HepG2 (cell line): ENCODE measurements at regions not wholly inside any gene's neighbourhood (a gene's known extent, or its start where the extent isn't known, plus 50 kb on each side); places are given as distances from the start of the nearest gene placed in this dataset.

Experiments
- ATAC-seq: fragments of 200-7000 bp; cut with Tn5 transposase; 3 replicates; pipeline ENCODE4 v1.9.1; 2020; ENCODE audit warnings: mild to moderate bottlenecking, moderate library complexity
- BruUV-seq: library from RNA; stranded (reverse); fragments of 400-500 nt; replicated peaks from 2 replicates; lab custom pipeline; 2021; lab: Mats Ljungman, UMichigan
- CTCF ChIA-PET: fragments of 300-600 bp; formaldehyde crosslinking; extraction: SDS; loops from one replicate; lab custom pipeline; 2021; ENCODE audit warnings: low total read pairs, inconsistent platforms, low intra/inter-chr PET ratio; lab: Yijun Ruan, JAX
- POLR2A ChIA-PET: fragments of 350-600 bp; sonication (Branson Sonifier 250); formaldehyde crosslinking; loops from one replicate; lab custom pipeline; 2020; ENCODE audit warnings: antibody characterized with exemption, inconsistent platforms; lab: Yijun Ruan, JAX
- DNase-seq: peaks from one replicate; pipeline ENCODE4 v3.0.0-alpha.2; 2015; ENCODE audit warnings: low spot score
- FAIRE-seq: peaks from 3 replicates; lab custom pipeline; 2011; peaks lifted over from hg19 to GRCh38; lab: Jason Lieb, UNC
- H2AFZ ChIP-seq: one replicate; pipeline ENCODE4 v1.6.1; 2011; ENCODE audit warnings: low read length, inconsistent platforms
- H3K27ac ChIP-seq: fragments of 300-600 bp; 3 replicates; pipeline ENCODE4 v1.8.0; 2011; ENCODE audit warnings: mixed run types, mild to moderate bottlenecking, mixed read lengths, low read length, inconsistent platforms; ENCODE audit not compliant: insufficient read depth; ENCODE audit errors: extremely low read length
- H3K27me3 ChIP-seq, 2 experiments: fragments of 200-600 bp in 1 of 2; 2 replicates in 1 of 2; 3 replicates in 1 of 2; pipeline versions ENCODE4 v1.6.0 to v1.8.0; 2011; ENCODE audit warnings: low read length in 2 of 2, mild to moderate bottlenecking in 2 of 2, moderate library complexity in 2 of 2, inconsistent platforms in 1 of 2; ENCODE audit not compliant: insufficient read depth in 2 of 2, control insufficient read depth in 1 of 2
- H3K36me3 ChIP-seq, 2 experiments: fragments of 200-600 bp in 1 of 2; replicated peaks in 1 of 2; 2 replicates in 1 of 2; 3 replicates in 1 of 2; pipeline versions ENCODE4 v1.5.1 to v1.8.0; 2011; ENCODE audit warnings: low read length in 2 of 2, inconsistent platforms in 1 of 2; ENCODE audit not compliant: insufficient read depth in 2 of 2, control insufficient read depth in 1 of 2
- H3K4me1 ChIP-seq: 2 replicates; pipeline ENCODE4 v1.5.1; 2012; ENCODE audit warnings: low read length, inconsistent platforms; ENCODE audit not compliant: insufficient read depth
- H3K4me2 ChIP-seq: 2 replicates; pipeline ENCODE4 v1.6.0; 2011; ENCODE audit warnings: low read depth, low read length, inconsistent platforms
- H3K4me3 ChIP-seq, 3 experiments: fragments of 200-600 bp in 1 of 3; sonication (generic), shearing (Covaris generic) in 1 of 3; replicated peaks in 1 of 3; 2 replicates each; pipeline ENCODE4 v1.5.1; 2011 to 2016; ENCODE audit warnings: low read length in 3 of 3, inconsistent platforms in 2 of 3, low read depth in 2 of 3, mild to moderate bottlenecking in 2 of 3, control low read depth in 1 of 3, mixed read lengths in 1 of 3; ENCODE audit not compliant: insufficient read depth in 1 of 3
- H3K79me2 ChIP-seq: one replicate; pipeline ENCODE4 v1.6.1; 2011; ENCODE audit warnings: low read length, inconsistent platforms; ENCODE audit not compliant: insufficient read depth
- H3K9ac ChIP-seq: 2 replicates; pipeline ENCODE4 v1.6.0; 2011; ENCODE audit warnings: mild to moderate bottlenecking, low read depth, low read length, inconsistent platforms; ENCODE audit not compliant: insufficient read depth
- H3K9me3 ChIP-seq: 2 replicates; pipeline ENCODE4 v1.5.1; 2012; ENCODE audit warnings: mild to moderate bottlenecking, low read length
- H4K20me1 ChIP-seq: 2 replicates; pipeline ENCODE4 v1.6.0; 2011; ENCODE audit warnings: inconsistent platforms, mild to moderate bottlenecking, low read length, moderate library complexity; ENCODE audit not compliant: insufficient read depth
- AGO2 ChIP-seq: fragments of 200-400 bp; formaldehyde crosslinking; optimal IDR thresholded peaks from 2 replicates; pipeline ENCODE3; 2017; ENCODE audit warnings: mild to moderate bottlenecking, low read depth, low read length, moderate library complexity
- CCAR2 ChIP-seq: fragments of 200-400 bp; formaldehyde crosslinking; optimal IDR thresholded peaks from 2 replicates; pipeline ENCODE3; 2018; ENCODE audit warnings: low read depth, mild to moderate bottlenecking, low read length, moderate library complexity
- DR1 ChIP-seq: sonication (generic); formaldehyde crosslinking; IDR thresholded peaks from 2 replicates; pipeline ENCODE4 v1.8.0; 2021; ENCODE audit warnings: mild to moderate bottlenecking, missing genetic modification reagents, inconsistent platforms
- MED8 ChIP-seq: sonication (generic); formaldehyde crosslinking; IDR thresholded peaks from 2 replicates; pipeline ENCODE4 v1.8.1; 2023; ENCODE audit warnings: mild to moderate bottlenecking, missing genetic modification reagents; ENCODE audit not compliant: insufficient replicate concordance
- TBP ChIP-seq: sonication (generic); formaldehyde crosslinking; IDR thresholded peaks from 2 replicates; pipeline ENCODE4 v1.5.0; 2020; ENCODE audit warnings: missing genetic modification reagents
- ZNF138 ChIP-seq: sonication (generic); formaldehyde crosslinking; IDR thresholded peaks from 2 replicates; pipeline ENCODE4 v1.5.0; 2020; ENCODE audit warnings: mild to moderate bottlenecking, low read depth, missing genetic modification reagents
- ZNF260 ChIP-seq: sonication (generic); formaldehyde crosslinking; IDR thresholded peaks from 2 replicates; pipeline ENCODE4 v1.4.0; 2020; ENCODE audit warnings: missing genetic modification reagents, low read depth, mild to moderate bottlenecking, borderline replicate concordance
- ZNF383 ChIP-seq: sonication (generic); formaldehyde crosslinking; IDR thresholded peaks from 2 replicates; pipeline ENCODE4 v1.4.0; 2020; ENCODE audit warnings: missing genetic modification reagents, mild to moderate bottlenecking, borderline replicate concordance
- ZSCAN31 ChIP-seq: sonication (generic); formaldehyde crosslinking; IDR thresholded peaks from 2 replicates; pipeline ENCODE4 v1.5.0; 2020; ENCODE audit warnings: low read depth, mild to moderate bottlenecking, missing genetic modification reagents
- WGBS: methylation state at CpG from one replicate; pipeline ENCODE4 v1.1.6; 2017; ENCODE audit warnings: low lambda C conversion rate; 5-methylcytosine and 5-hydroxymethylcytosine counted together
- in situ Hi-C: cut with HindIII; loops from 2 replicates; pipeline ENCODE4 v1.10.0; 2017; ENCODE audit warnings: low pct_unique_long_range_greater_than_20kb; ENCODE audit not compliant: extremely low pct_ligation_motif_present
- intact Hi-C: fragments of 100-400 bp; cut with micrococcal nuclease; formaldehyde crosslinking; loops from one replicate; pipeline ENCODE4 v1.10.0; 2022; ENCODE audit not compliant: unreplicated experiment
- TF ChIP-seq, protein P1 (sequence below): IDR thresholded peaks from 2 replicates; pipeline ENCODE4 v1.6.1; 2016; ENCODE audit warnings: missing genetic modification reagents, missing compliant biosample characterization

DNA sequence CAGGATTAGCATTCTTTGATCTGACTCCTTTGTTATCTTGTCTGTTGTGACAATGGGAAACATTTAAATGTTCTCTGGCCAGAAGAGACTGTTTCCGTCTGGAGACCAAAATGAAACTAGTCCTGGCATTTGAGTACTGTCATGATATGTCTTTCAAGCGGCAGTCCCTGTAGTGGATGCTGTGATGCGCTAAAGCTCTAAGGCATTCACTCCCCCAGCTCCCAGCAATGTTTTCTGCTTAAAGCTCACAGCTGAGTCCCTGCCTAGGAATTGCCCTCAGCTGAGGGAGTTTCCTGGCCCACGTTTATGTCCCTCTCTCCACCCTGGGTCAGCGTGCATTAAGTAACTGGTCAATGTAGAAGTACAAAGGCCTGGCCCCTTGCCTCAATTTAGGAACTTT lies 109.4 kb downstream of the UCHL5 start (continued):
- TF ChIP-seq, protein P1, sequence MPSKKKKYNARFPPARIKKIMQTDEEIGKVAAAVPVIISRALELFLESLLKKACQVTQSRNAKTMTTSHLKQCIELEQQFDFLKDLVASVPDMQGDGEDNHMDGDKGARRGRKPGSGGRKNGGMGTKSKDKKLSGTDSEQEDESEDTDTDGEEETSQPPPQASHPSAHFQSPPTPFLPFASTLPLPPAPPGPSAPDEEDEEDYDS (CRISPR knock-in tag), result no peak
- TF ChIP-seq MED8 (CRISPR knock-in tag) (no peak), ZNF260 (no peak), ZNF383 (CRISPR knock-in tag) (no peak)

DNA sequence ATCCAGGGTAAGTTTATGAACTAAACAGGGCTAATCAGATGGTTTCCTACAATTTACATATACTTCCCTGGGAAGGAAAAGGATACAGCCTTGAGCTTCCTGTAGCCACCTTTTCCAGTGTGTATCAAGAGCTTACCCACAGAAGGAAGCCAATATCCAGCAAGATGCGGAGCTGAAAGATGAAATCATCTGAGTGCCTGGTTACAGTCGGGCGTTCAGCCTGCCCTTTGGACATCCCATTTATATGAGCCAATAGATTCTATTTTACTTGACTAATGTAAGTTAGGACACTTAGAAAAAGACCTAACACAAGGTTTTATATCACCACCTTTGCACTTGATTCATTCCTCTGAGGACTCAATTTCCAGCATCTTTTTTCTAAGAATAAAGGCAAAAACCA lies 108.2 kb downstream of the UCHL5 start:
- ATAC-seq (no peak), DNase-seq (no peak), FAIRE-seq (no peak)
- Histone ChIP-seq H4K20me1 (no peaks in the 10 kb centered on the region), H2AFZ (no peak overlapping the region), H3K4me1 (no peaks in the 10 kb centered on the region), H3K9ac (no peak overlapping the region), H3K27ac (no peak overlapping the region), H3K9me3 (no peaks in the 10 kb centered on the region), H3K79me2 (no peaks in the 10 kb centered on the region), H3K4me3 (no peak overlapping the region), H3K27me3 (no peaks in the 10 kb centered on the region; a peak in 1 of 5 replicates), H3K36me3 (no peaks in the 10 kb centered on the region), H3K4me2 (no peak overlapping the region)
- in situ Hi-C loops (no loop called here), intact Hi-C loops (no loop called here)
- WGBS, result 79% methylated on average over 3 of the region's 3 CpGs
- ChIA-PET POLR2A (no interaction called here), CTCF (no interaction called here)
- no TSS peak for BruUV-seq
- TF ChIP-seq DR1 (no peak), CCAR2 (no peak), AGO2 (no peak), ZSCAN31 (CRISPR knock-in tag) (no peak), TBP (CRISPR knock-in tag) (no peak), ZNF138 (CRISPR knock-in tag) (no peak)
